ENCODE measurements at regions not wholly inside any gene's neighbourhood (a gene's known extent, or its start where the extent isn't known, plus 50 kb on each side); places are given as distances from the start of the nearest gene placed in this dataset.

GRCh38 chr2:40043641-40044040 is 264.6 kb upstream of the THUMPD2 start:
- TF ChIP-seq, protein P1, sequence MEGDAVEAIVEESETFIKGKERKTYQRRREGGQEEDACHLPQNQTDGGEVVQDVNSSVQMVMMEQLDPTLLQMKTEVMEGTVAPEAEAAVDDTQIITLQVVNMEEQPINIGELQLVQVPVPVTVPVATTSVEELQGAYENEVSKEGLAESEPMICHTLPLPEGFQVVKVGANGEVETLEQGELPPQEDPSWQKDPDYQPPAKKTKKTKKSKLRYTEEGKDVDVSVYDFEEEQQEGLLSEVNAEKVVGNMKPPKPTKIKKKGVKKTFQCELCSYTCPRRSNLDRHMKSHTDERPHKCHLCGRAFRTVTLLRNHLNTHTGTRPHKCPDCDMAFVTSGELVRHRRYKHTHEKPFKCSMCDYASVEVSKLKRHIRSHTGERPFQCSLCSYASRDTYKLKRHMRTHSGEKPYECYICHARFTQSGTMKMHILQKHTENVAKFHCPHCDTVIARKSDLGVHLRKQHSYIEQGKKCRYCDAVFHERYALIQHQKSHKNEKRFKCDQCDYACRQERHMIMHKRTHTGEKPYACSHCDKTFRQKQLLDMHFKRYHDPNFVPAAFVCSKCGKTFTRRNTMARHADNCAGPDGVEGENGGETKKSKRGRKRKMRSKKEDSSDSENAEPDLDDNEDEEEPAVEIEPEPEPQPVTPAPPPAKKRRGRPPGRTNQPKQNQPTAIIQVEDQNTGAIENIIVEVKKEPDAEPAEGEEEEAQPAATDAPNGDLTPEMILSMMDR (IDR thresholded peaks at IDR 0.05; ENCODE audit: insufficient read depth, low read depth, low read length): no peak
- no peak overlapping the region for H3K4me3 ChIP-seq (ENCODE audit: low read depth, low read length)
- DNase-seq (ENCODE audit: low read depth): no peak

- no peak overlapping the region for H3K4me3 ChIP-seq (ENCODE audit: low read depth, low read length)
- TF ChIP-seq, protein P1 (IDR thresholded peaks at IDR 0.05; ENCODE audit: insufficient read depth, low read depth, low read length): no peak
- DNase-seq (ENCODE audit: low read depth): peak; percentile 16
Observed at GRCh38 chr2:40043191-40043590, 264.1 kb upstream of the THUMPD2 start.

GRCh38 chr2:40041422-40042382 is 262.6 kb upstream of the THUMPD2 start:
- peak; percentile 85 for DNase-seq (ENCODE audit: low read depth)
- H3K4me3 ChIP-seq (ENCODE audit: low read depth, low read length): no peak overlapping the region
- TF ChIP-seq, protein P1 (IDR thresholded peaks at IDR 0.05; ENCODE audit: insufficient read depth, low read depth, low read length): no peak

DNA sequence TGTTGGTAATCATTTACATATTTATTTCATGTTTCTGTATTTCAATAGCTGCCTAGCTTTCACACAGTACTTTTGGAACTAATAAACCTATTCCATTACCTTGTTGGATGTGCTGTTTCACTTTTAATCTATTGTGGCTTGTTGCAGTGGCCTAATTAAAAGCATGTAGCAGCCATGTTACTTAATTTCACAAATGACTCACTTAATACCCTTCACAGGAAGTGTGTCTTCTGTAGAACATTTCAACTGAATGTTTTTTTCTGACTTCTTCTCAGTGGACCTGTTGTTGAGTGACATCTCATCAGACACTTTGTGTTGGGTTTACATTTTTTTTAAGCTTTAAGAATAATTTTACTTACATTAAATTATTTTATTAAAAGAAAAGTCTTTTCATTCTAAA is 260.5 kb upstream of the THUMPD2 start:
- TF ChIP-seq, protein P1 (IDR thresholded peaks at IDR 0.05; ENCODE audit: insufficient read depth, low read depth, low read length): no peak
- H3K4me3 ChIP-seq (ENCODE audit: low read depth, low read length): no peak overlapping the region
- peak; percentile 19 for DNase-seq (ENCODE audit: low read depth)

DNA sequence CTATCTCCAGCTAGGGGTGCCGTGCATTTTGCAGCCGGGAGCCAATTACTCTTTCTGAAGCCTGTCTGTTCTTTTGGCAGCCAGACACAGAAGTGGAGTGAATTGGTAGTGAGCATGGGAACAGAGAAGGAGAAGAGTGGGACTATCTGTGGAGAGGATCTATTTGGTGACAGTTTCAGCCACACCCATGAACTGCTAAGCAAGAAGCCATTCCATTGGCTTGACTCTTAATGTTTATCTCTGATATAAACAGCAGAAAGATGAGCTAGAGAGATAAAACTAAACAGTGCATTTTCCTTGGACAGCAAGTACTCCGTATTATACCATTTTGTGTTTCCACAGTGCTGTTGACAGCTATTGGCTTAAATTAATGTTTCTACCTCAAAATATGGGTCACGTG is 259.6 kb upstream of the THUMPD2 start:
- TF ChIP-seq, protein P1 (IDR thresholded peaks at IDR 0.05; ENCODE audit: insufficient read depth, low read depth, low read length): no peak
- DNase-seq (ENCODE audit: low read depth): peak; percentile 19

GRCh38 chr2:40037303-40037702 is 258.2 kb upstream of the THUMPD2 start:
- no peak for DNase-seq (ENCODE audit: low read depth)
- H3K4me3 ChIP-seq (ENCODE audit: low read depth, low read length): no peak overlapping the region
- TF ChIP-seq, protein P1 (IDR thresholded peaks at IDR 0.05; ENCODE audit: insufficient read depth, low read depth, low read length): no peak

More for the DNA sequence above, 259.6 kb upstream of the THUMPD2 start:
- no peak overlapping the region for H3K4me3 ChIP-seq (ENCODE audit: low read depth, low read length)

All from fibroblast of villous mesenchyme (primary cell).